Osteoblast (primary cell): ENCODE measurements at regions not wholly inside any gene's neighbourhood (a gene's known extent, or its start where the extent isn't known, plus 50 kb on each side); places are given as distances from the start of the nearest gene placed in this dataset.

Source experiments
- DNase-seq: peaks from one replicate; pipeline ENCODE4 v3.0.0; 2011; ENCODE audit warnings: low spot score, mixed read lengths; ENCODE audit not compliant: insufficient read length; ENCODE audit errors: missing footprints
- H2AFZ ChIP-seq: 2 replicates; pipeline ENCODE4 v1.6.0; 2011; ENCODE audit warnings: mild to moderate bottlenecking, low read length
- H3K27ac ChIP-seq: 2 replicates; pipeline ENCODE4 v1.5.1; 2011; ENCODE audit warnings: mild to moderate bottlenecking, low read depth, low read length, moderate library complexity
- H3K27me3 ChIP-seq: 2 replicates; pipeline ENCODE4 v1.6.0; 2012; ENCODE audit warnings: mild to moderate bottlenecking, control low read depth, inconsistent platforms, low read length, moderate library complexity; ENCODE audit not compliant: insufficient read depth
- H3K36me3 ChIP-seq: 2 replicates; pipeline ENCODE4 v1.5.1; 2011; ENCODE audit warnings: mild to moderate bottlenecking, low read length, control low read depth, moderate library complexity; ENCODE audit not compliant: insufficient read depth
- H3K4me1 ChIP-seq: 2 replicates; pipeline ENCODE4 v1.5.1; 2011; ENCODE audit warnings: mild to moderate bottlenecking, low read length, control low read depth, moderate library complexity; ENCODE audit not compliant: insufficient read depth
- H3K4me2 ChIP-seq: 2 replicates; pipeline ENCODE4 v1.6.0; 2011; ENCODE audit warnings: mild to moderate bottlenecking, low read length; ENCODE audit not compliant: insufficient read depth
- H3K4me3 ChIP-seq: fragments of 200-600 bp; sonication (generic); 3 replicates; pipeline ENCODE4 v1.5.1; 2012; ENCODE audit warnings: mild to moderate bottlenecking, low read length, inconsistent platforms; ENCODE audit not compliant: insufficient read depth
- H3K79me2 ChIP-seq: 2 replicates; pipeline ENCODE4 v1.6.0; 2012; ENCODE audit warnings: mild to moderate bottlenecking, low read length, control low read depth, inconsistent platforms; ENCODE audit not compliant: insufficient read depth
- H3K9me3 ChIP-seq: 2 replicates; pipeline ENCODE4 v1.5.1; 2011; ENCODE audit warnings: low read depth, low read length, control low read depth
- H4K20me1 ChIP-seq: 2 replicates; pipeline ENCODE4 v1.6.0; 2012; ENCODE audit warnings: mild to moderate bottlenecking, low read length, control low read depth; ENCODE audit not compliant: insufficient read depth
- CTCF ChIP-seq: IDR thresholded peaks from 2 replicates; pipeline ENCODE4 v1.5.1; 2011; ENCODE audit warnings: mild to moderate bottlenecking, low read depth, low read length, moderate library complexity; ENCODE audit errors: extremely low read depth

DNA sequence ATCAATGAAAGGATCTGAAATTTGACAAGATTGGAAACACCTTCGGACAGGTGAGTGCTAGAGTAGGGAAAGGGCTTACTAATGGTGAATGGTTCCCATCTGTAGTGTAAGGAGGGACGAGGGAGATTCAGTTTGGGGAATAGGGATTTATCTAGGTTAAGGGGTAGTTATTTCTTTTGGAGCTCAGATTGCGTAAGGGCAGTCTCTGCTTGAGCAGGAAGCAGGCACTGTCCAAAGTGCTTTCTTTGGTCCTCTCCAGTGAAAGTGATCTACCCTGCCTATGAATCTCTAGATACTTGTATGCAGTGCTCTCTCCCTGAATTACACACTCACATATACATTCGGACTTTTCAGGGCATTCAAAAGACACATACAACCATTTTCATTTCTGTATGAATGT, 272.9 kb upstream of the FIGN start:
- no peak for DNase-seq
- H3K27ac ChIP-seq: no peak overlapping the region
- no peaks in the 10 kb centered on the region for H3K27me3 ChIP-seq
- H3K4me3 ChIP-seq: no peak overlapping the region
- no peaks in the 10 kb centered on the region for H4K20me1 ChIP-seq
- no peaks in the 10 kb centered on the region for H3K36me3 ChIP-seq
- H3K9me3 ChIP-seq: no peaks in the 10 kb centered on the region
- H2AFZ ChIP-seq: no peak overlapping the region
- no peak overlapping the region for H3K4me2 ChIP-seq
- no peak for TF ChIP-seq CTCF
- H3K79me2 ChIP-seq: no peaks in the 10 kb centered on the region
- H3K4me1 ChIP-seq: no peaks in the 10 kb centered on the region

DNA sequence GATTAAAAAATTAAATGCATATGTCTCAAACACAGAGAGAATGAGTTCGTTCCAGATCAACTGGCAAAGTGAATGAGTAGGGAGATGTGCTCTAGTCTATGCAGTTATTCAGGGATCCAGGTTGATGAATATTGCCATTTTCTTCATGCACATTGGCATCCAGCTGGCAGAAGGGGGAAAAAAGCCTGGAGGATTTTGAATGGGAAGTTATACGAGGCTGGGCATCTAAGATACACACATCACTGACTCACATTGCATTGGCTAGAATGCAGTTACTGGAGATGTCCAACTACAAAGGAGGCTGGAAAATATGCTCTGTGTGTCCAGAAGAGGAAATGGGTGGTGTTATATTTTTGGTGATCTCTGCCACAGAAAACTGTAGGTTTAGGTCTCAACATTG, 270.9 kb upstream of the FIGN start:
- H3K27me3 ChIP-seq: no peaks in the 10 kb centered on the region
- no peak overlapping the region for H3K4me3 ChIP-seq

GRCh38 chr2:164000176-164000575, 264.4 kb upstream of the FIGN start:
- Histone ChIP-seq H3K27me3 (no peaks in the 10 kb centered on the region), H4K20me1 (no peaks in the 10 kb centered on the region), H3K36me3 (no peaks in the 10 kb centered on the region), H3K4me2 (no peak overlapping the region), H3K4me1 (no peaks in the 10 kb centered on the region), H3K4me3 (no peak overlapping the region), H3K9me3 (no peaks in the 10 kb centered on the region), H3K27ac (no peak overlapping the region), H3K79me2 (no peaks in the 10 kb centered on the region), H2AFZ (no peak overlapping the region)
- DNase-seq: no peak
- no peak for TF ChIP-seq CTCF

More for the DNA sequence above, 270.9 kb upstream of the FIGN start:
- H3K4me1 ChIP-seq: no peaks in the 10 kb centered on the region
- H4K20me1 ChIP-seq: no peaks in the 10 kb centered on the region
- H3K9me3 ChIP-seq: no peaks in the 10 kb centered on the region
- no peak overlapping the region for H3K4me2 ChIP-seq
- no peak for DNase-seq
- no peak overlapping the region for H3K27ac ChIP-seq
- no peaks in the 10 kb centered on the region for H3K36me3 ChIP-seq
- no peak overlapping the region for H2AFZ ChIP-seq
- H3K79me2 ChIP-seq: no peaks in the 10 kb centered on the region
- no peak for TF ChIP-seq CTCF

DNA sequence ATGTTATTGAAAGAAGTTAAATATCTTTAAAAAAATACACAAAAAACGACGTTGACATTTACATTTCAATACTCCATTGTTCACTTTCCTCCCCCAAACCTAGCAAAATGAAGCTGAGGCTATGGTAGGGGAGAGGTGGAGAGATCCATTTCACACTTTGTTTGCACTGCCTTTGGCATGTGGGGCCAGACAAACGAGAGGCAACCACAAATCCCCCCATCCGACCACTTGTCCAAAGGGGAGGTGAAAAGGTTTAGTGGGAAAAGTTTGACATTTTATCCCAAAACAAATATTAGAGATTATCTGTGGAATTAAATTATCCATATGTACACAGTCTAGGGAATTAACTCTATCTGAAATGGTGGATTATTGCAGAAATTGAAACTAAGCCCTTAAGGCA, 261.7 kb upstream of the FIGN start:
- H3K4me1 ChIP-seq: no peaks in the 10 kb centered on the region
- no peaks in the 10 kb centered on the region for H3K27me3 ChIP-seq
- H3K9me3 ChIP-seq: no peaks in the 10 kb centered on the region

More for the DNA sequence above, 261.7 kb upstream of the FIGN start:
- no peaks in the 10 kb centered on the region for H3K79me2 ChIP-seq
- no peak overlapping the region for H3K4me3 ChIP-seq
- DNase-seq: no peak
- H4K20me1 ChIP-seq: no peaks in the 10 kb centered on the region
- H3K27ac ChIP-seq: no peak overlapping the region
- no peaks in the 10 kb centered on the region for H3K36me3 ChIP-seq
- H3K4me2 ChIP-seq: no peak overlapping the region
- TF ChIP-seq CTCF: no peak
- no peak overlapping the region for H2AFZ ChIP-seq
